GM23248 (cell line): ENCODE measurements at regions not wholly inside any gene's neighbourhood (a gene's known extent, or its start where the extent isn't known, plus 50 kb on each side); places are given as distances from the start of the nearest gene placed in this dataset.

Source experiments
- EZH2 ChIP-seq: fragments of 200-600 bp; sonication (generic); IDR thresholded peaks from 2 replicates; pipeline ENCODE4 v1.6.1; 2018; ENCODE audit warnings: antibody characterized with exemption, mild to moderate bottlenecking; ENCODE audit not compliant: insufficient read depth, poor library complexity, severe bottlenecking
- EZH2phosphoT487 ChIP-seq: fragments of 200-600 bp; sonication (generic); IDR thresholded peaks from 2 replicates; pipeline ENCODE4 v1.6.1; 2018; ENCODE audit warnings: antibody characterized with exemption, moderate library complexity, mild to moderate bottlenecking, low read depth; ENCODE audit not compliant: insufficient read depth

GRCh38 chr9:22170556-22170955 is 161.5 kb upstream of the CDKN2B start:
- TF ChIP-seq EZH2 (no peak), EZH2phosphoT487 (no peak)
